CD4-positive, CD25-positive, alpha-beta regulatory T cell (primary cell): ENCODE measurements at regions not wholly inside any gene's neighbourhood (a gene's known extent, or its start where the extent isn't known, plus 50 kb on each side); places are given as distances from the start of the nearest gene placed in this dataset.

Experiments used
- ATAC-seq, 2 donors: fragments of 150-1000 bp; cut with Tn5 transposase; one replicate each; pipeline ENCODE4 v1.10.0; 2021; ENCODE audit warnings: low read depth in 2 of 2, moderate number of reproducible peaks in 2 of 2, moderate library complexity in 1 of 2
- DNase-seq, 3 donors: peaks; one replicate each; pipeline versions ENCODE4 v3.0.0 to v3.0.0-alpha.2; 2012 to 2022; ENCODE audit warnings: mixed read lengths in 1 of 3
- H3K27ac ChIP-seq: one replicate; pipeline ENCODE4 v1.7.0; 2013; ENCODE audit warnings: mild to moderate bottlenecking, low read length; ENCODE audit not compliant: insufficient read depth, poor library complexity, severe bottlenecking
- H3K27me3 ChIP-seq: one replicate; pipeline ENCODE4 v1.7.0; 2013; ENCODE audit warnings: low read length; ENCODE audit not compliant: control insufficient read depth, insufficient read depth
- H3K36me3 ChIP-seq: one replicate; pipeline ENCODE4 v1.7.0; 2013; ENCODE audit warnings: mild to moderate bottlenecking, low read length, moderate library complexity; ENCODE audit not compliant: control insufficient read depth, insufficient read depth
- H3K4me1 ChIP-seq: 2 replicates; pipeline ENCODE4 v1.7.0; 2013; ENCODE audit warnings: mild to moderate bottlenecking, low read length; ENCODE audit not compliant: insufficient read depth, control insufficient read depth, poor library complexity, severe bottlenecking
- H3K4me3 ChIP-seq: one replicate; pipeline ENCODE4 v1.7.0; 2013; ENCODE audit warnings: low read depth, mild to moderate bottlenecking, low read length, moderate library complexity
- H3K9me3 ChIP-seq, 2 experiments: 1 replicate in 1 of 2; 2 replicates in 1 of 2; pipeline ENCODE4 v1.7.0; 2013; ENCODE audit warnings: low read length in 2 of 2, mild to moderate bottlenecking in 1 of 2, moderate library complexity in 1 of 2; ENCODE audit not compliant: control insufficient read depth in 2 of 2
- H3K27ac Mint-ChIP-seq, 3 donors: one replicate each; pipeline ENCODE4 v1.8.0; 2020 to 2022; ENCODE audit warnings: mild to moderate bottlenecking in 3 of 3, mixed read lengths in 3 of 3, moderate library complexity in 2 of 3
- H3K27me3 Mint-ChIP-seq: one replicate; pipeline ENCODE4 v1.8.0; 2022; ENCODE audit warnings: mild to moderate bottlenecking, mixed read lengths
- H3K36me3 Mint-ChIP-seq: one replicate; pipeline ENCODE4 v1.8.0; 2020; ENCODE audit warnings: mixed read lengths
- H3K4me1 Mint-ChIP-seq, 4 donors: one replicate each; pipeline ENCODE4 v1.8.0; 2020 to 2022; ENCODE audit warnings: mixed read lengths in 4 of 4, mild to moderate bottlenecking in 1 of 4
- H3K4me3 Mint-ChIP-seq, 4 donors: one replicate each; pipeline ENCODE4 v1.8.0; 2020 to 2022; ENCODE audit warnings: mild to moderate bottlenecking in 4 of 4, mixed read lengths in 4 of 4, moderate library complexity in 3 of 4
- H3K9me3 Mint-ChIP-seq, 7 donors: one replicate each; pipeline ENCODE4 v1.8.0; 2020 to 2022; ENCODE audit warnings: mixed read lengths in 7 of 7, mild to moderate bottlenecking in 3 of 7, moderate library complexity in 2 of 7

- Mint-ChIP-seq H3K36me3 (no peaks in the 10 kb centered on the region), H3K9me3 (peaks cover 0 to 1% (median 0%) of the 10 kb centered on the region in 7 donors), H3K27ac (no peak overlapping the region), H3K4me1 (no peaks in the 10 kb centered on the region), H3K4me3 (no peak overlapping the region), H3K27me3 (peaks cover 4% of the 10 kb centered on the region)
- Histone ChIP-seq H3K4me3 (no peak overlapping the region), H3K36me3 (no peaks in the 10 kb centered on the region), H3K27me3 (no peaks in the 10 kb centered on the region), H3K9me3 (no peaks in the 10 kb centered on the region), H3K27ac (no peak overlapping the region), H3K4me1 (no peaks in the 10 kb centered on the region)
- DNase-seq (no peak), ATAC-seq (no peak)
These were observed 111.9 kb upstream of the KAZN start for GRCh38 chr1:14486401-14487201.

DNA sequence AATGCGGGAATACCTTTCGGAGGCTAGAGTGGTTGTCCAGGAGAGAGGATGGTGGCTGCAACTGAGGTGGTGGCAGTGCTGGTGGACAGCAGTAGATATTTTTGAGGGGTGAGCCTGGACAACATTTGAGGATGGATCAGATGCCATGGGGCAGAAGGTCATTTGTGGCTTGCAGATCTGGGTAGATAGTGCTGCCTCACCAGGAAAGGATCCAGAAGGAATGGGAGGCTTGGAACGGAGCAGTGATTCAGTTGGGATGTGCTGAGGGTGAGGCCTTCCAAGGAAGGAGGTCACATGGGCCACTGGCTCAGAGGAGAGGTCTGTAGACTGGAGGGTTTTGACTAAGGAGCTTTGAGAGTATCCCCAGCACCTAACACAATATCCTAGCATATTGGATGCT is 110.8 kb upstream of the KAZN start:
- H3K4me3 ChIP-seq: no peak overlapping the region
- ATAC-seq (no peak), DNase-seq (no peak)
- Mint-ChIP-seq H3K9me3 (peaks cover 0 to 1% (median 0%) of the 10 kb centered on the region in 7 donors), H3K4me3 (no peak overlapping the region), H3K36me3 (no peaks in the 10 kb centered on the region), H3K4me1 (peaks cover 0 to 2% (median 0%) of the 10 kb centered on the region in 4 donors), H3K27ac (no peak overlapping the region), H3K27me3 (peaks cover 4% of the 10 kb centered on the region)
- no peaks in the 10 kb centered on the region for H3K27me3 ChIP-seq
- H3K36me3 ChIP-seq: no peaks in the 10 kb centered on the region
- no peak overlapping the region for H3K27ac ChIP-seq
- no peaks in the 10 kb centered on the region for H3K4me1 ChIP-seq
- H3K9me3 ChIP-seq: no peaks in the 10 kb centered on the region

DNA sequence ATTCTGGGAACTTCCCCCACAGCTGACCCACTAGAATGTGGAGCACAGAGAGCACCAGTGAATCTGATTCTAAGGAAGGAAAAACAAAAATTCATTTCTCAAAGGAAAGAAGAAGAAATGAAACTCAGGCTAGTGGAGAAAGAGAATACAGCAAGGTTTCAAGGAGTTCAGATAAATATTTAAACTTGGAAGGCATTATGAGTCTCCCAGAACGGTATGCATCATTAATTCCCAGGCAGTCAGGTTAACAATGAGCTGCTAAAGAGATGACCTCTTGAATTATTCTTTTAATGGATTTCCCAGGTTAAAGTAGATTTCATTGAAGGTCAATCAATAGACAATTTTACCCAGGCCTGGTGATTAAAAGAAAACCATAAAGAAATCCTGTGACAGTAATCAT is 103.6 kb upstream of the KAZN start:
- DNase-seq: no peak
- Mint-ChIP-seq H3K9me3 (peaks cover 0 to 6% (median 1%) of the 10 kb centered on the region in 7 donors), H3K36me3 (no peaks in the 10 kb centered on the region), H3K27ac (no peak overlapping the region), H3K4me3 (no peak overlapping the region), H3K4me1 (peaks cover 0 to 2% (median 0%) of the 10 kb centered on the region in 4 donors), H3K27me3 (peaks cover 4% of the 10 kb centered on the region)
- Histone ChIP-seq H3K9me3 (no peaks in the 10 kb centered on the region), H3K4me1 (no peaks in the 10 kb centered on the region), H3K27me3 (no peaks in the 10 kb centered on the region), H3K4me3 (no peak overlapping the region), H3K27ac (no peak overlapping the region), H3K36me3 (no peaks in the 10 kb centered on the region)
- ATAC-seq: no peak

- Histone ChIP-seq H3K27me3 (no peaks in the 10 kb centered on the region), H3K4me1 (no peaks in the 10 kb centered on the region), H3K4me3 (no peak overlapping the region), H3K36me3 (no peaks in the 10 kb centered on the region), H3K9me3 (no peaks in the 10 kb centered on the region), H3K27ac (no peak overlapping the region)
- no peaks in the 10 kb centered on the region for H3K36me3 Mint-ChIP-seq
- peaks cover 4% of the 10 kb centered on the region for H3K27me3 Mint-ChIP-seq
- H3K27ac Mint-ChIP-seq: no peak overlapping the region
- no peak for DNase-seq
- no peak overlapping the region for H3K4me3 Mint-ChIP-seq
- peaks cover 0 to 2% (median 0%) of the 10 kb centered on the region in 4 donors for H3K4me1 Mint-ChIP-seq
- peaks cover 0 to 6% (median 2%) of the 10 kb centered on the region in 7 donors for H3K9me3 Mint-ChIP-seq
- no peak for ATAC-seq
These were observed 103.1 kb upstream of the KAZN start for GRCh38 chr1:14495381-14495780.

- H3K9me3 ChIP-seq: no peaks in the 10 kb centered on the region
- H3K36me3 Mint-ChIP-seq: no peaks in the 10 kb centered on the region
- H3K4me3 Mint-ChIP-seq: no peak overlapping the region
- DNase-seq (no peak), ATAC-seq (no peak)
- no peaks in the 10 kb centered on the region for H3K36me3 ChIP-seq
- H3K4me3 ChIP-seq: no peak overlapping the region
- H3K9me3 Mint-ChIP-seq: peaks cover 0 to 6% (median 2%) of the 10 kb centered on the region in 7 donors
- H3K4me1 ChIP-seq: no peaks in the 10 kb centered on the region
- H3K4me1 Mint-ChIP-seq: peaks cover 0 to 2% (median 0%) of the 10 kb centered on the region in 4 donors
- no peaks in the 10 kb centered on the region for H3K27me3 ChIP-seq
- H3K27ac ChIP-seq: no peak overlapping the region
- H3K27me3 Mint-ChIP-seq: peaks cover 4% of the 10 kb centered on the region
- no peak overlapping the region for H3K27ac Mint-ChIP-seq
These were observed 102.5 kb upstream of the KAZN start for GRCh38 chr1:14495996-14496395.

DNA sequence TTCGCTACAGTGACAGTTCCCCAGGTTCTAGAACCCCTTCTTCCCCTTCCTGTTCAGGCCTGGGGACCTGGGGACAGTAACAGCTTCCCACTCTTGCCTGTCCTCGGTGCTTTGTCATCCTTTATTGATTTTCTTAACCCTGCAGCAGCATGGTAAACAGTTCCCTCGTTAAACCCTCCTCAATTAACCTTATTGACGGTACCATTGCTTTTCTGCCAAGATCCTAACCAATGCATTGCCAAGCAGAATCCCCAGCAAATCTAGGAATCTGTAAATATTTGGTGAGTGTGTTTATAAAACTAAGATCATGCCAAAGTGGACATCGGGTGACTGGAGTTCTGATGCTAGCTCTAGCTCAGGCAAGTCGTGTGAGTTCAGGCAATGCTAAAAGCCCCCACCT is 99.6 kb upstream of the KAZN start:
- Mint-ChIP-seq H3K4me1 (no peaks in the 10 kb centered on the region), H3K27me3 (peaks cover 2% of the 10 kb centered on the region), H3K36me3 (no peaks in the 10 kb centered on the region), H3K4me3 (no peak overlapping the region), H3K27ac (no peak overlapping the region), H3K9me3 (peaks cover 0 to 5% (median 2%) of the 10 kb centered on the region in 7 donors)
- Histone ChIP-seq H3K27me3 (peaks cover 2% of the 10 kb centered on the region), H3K27ac (no peak overlapping the region), H3K4me1 (no peaks in the 10 kb centered on the region), H3K36me3 (no peaks in the 10 kb centered on the region), H3K4me3 (no peak overlapping the region), H3K9me3 (no peaks in the 10 kb centered on the region)
- DNase-seq (no peak), ATAC-seq (no peak)

DNA sequence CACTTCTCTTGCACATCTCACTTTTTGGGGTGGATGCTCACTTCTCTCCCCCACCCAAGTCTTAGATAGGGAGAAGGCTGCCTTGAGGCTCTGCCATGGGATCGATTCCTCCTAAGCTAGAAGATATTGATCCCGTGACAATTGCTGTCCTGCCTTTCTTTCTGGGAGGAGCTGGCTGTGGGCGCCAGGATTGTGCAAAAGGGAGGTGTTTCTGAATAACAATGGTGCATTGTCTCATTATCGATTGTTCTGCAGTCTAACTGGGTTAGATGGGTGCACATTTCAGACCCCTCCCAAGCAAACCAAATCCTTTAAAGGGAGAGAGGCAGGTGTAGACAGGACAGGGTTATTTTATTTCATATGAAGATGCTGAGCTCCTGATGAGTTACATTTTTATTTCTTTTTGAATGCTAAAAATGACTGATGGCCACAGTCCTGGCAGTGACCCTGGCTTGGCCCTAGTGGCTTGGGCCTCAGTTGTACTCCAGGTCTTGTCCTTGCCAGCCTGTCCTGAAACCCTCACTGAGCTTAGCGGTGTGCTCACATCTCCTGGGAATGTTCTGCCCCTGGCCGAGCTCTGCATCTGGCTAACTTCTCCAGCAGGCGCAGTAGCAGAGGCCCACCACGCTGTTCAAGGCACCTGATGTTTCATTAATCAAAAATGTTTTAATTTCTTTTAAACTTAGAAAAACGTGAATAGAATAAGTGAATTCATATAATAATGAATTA is 99.0 kb upstream of the KAZN start:
- Mint-ChIP-seq H3K9me3 (peaks cover 0 to 4% (median 2%) of the 10 kb centered on the region in 7 donors), H3K4me1 (no peaks in the 10 kb centered on the region), H3K36me3 (no peaks in the 10 kb centered on the region), H3K27ac (no peak overlapping the region), H3K27me3 (no peaks in the 10 kb centered on the region), H3K4me3 (no peak overlapping the region)
- ATAC-seq (no peak), DNase-seq (no peak)
- Histone ChIP-seq H3K27me3 (peaks cover 2% of the 10 kb centered on the region), H3K9me3 (no peaks in the 10 kb centered on the region), H3K4me3 (no peak overlapping the region), H3K36me3 (no peaks in the 10 kb centered on the region), H3K27ac (no peak overlapping the region), H3K4me1 (no peaks in the 10 kb centered on the region)
